Inferior parietal cortex (tissue), 1 donor: ENCODE measurements at regions not wholly inside any gene's neighbourhood (a gene's known extent, or its start where the extent isn't known, plus 50 kb on each side); places are given as distances from the start of the nearest gene placed in this dataset.

Experiments used
- DNase-seq: peaks from one replicate; pipeline ENCODE4 v3.0.0-alpha.2; 2016; ENCODE audit errors: extremely low spot score

DNA sequence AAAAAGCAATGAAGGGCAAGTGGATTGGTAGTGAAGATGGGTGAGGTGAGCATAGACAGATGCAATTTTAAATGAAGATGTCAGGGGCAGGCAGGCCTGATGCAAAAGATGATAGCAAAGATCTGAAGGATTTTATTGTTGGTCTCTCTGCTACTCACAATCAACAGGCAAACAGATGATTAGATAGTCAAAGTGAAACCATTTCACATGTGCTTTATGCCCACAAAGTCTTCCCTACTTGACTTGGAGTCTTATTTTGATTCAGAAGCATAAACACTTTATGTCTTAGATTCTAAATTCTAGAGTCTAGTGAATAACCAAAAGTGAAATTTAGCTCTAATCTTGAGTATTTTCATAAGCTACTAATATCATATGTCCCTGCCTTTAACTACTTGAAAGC, 153.8 kb upstream of the HNRNPA3 start:
- DNase-seq = no peak

DNA sequence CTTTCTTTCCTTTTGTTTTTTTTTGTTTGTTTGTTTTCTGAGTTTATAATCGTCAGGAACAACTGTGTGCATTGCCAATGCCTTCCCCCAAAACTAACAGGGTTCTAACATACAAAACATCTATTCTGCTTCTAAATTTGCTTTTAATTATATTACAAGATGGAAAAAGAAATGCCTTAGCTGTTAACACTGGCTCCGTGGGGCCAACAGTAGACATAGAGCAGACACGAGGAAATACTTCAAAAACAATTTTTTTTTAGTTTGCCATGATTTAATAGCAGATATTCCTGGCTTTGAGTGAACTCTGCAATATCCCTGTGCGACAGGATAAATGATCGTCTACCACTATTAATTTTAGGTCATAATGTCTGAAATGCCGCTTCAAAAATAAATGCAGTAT, 153.3 kb upstream of the HNRNPA3 start:
- DNase-seq = no peak

DNA sequence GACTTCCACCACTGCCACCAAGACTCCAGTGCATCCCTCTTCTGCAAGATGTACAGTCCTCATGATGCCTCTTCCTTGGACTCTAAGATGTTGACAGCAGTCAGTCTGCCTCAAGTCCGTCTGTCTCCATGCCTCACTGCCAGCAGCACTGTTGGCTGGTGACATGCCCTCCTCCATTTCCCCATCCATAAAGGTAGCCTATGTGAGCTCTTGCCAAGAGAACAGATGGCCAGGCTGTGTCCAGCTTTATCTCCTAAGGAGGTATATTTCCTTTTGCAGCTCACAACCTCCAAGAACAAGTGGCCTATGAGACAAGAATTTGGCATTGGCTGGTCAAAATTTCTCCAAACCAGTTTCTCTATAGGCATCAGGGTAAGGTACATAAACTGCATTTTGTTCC, 149.3 kb upstream of the HNRNPA3 start:
- DNase-seq = no peak

DNA sequence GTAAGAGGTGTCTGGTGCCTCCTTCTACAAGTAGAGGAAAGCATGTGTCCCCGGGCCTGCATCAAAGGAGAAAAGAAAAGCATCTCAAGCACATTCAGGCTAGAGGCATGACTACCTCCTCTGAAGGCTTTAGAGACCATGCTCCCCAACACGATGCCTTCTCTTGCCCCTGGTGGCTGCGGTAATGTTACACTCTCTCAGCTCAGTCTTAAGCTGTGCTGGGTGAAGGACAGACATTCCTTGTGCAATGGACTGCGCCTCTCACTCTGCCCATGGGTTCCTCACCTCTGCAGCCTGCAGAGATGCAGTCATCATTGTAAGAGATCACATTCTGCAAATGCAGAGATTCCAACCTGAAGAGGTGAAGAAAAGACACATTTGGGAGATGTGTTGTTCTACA, 148.2 kb upstream of the HNRNPA3 start:
- no peak for DNase-seq

DNA sequence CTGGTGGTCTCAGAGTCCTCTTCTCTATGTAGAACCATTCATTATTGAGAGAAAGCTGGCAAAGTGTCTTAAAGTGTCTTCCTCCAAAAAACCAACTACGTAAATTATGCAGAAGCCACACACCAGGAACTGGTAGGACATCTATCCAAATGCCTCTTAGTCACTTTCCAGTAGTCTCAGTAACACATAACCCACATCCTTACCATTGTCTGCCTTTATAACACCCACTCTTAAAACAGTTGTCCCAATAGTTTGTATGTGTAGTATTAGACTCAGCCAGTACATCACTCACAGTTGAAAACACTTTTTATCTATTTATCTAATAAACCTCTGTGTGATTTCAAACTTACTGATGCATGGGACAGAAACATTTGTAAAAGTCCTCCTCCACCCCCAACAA, 143.6 kb upstream of the HNRNPA3 start:
- DNase-seq = no peak

DNA sequence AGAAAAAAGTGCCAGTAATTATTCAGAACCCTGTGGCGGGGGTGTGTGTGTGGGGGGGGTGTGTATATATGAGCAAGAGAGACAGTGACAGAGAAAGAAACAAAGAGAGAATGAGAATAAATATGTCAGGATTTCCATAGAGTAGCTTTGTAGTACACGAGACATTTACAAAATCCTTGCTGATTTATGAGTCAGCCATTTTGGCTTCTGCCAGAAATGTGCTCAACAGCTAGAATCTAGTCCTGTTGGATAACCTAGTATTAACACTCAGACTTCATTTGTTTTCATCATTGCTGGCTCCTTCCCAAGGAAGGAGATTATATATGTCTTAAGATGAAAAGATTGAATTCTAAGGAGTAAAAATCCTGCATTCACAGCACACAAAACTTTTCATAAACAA, 140.5 kb upstream of the HNRNPA3 start:
- no peak for DNase-seq

DNA sequence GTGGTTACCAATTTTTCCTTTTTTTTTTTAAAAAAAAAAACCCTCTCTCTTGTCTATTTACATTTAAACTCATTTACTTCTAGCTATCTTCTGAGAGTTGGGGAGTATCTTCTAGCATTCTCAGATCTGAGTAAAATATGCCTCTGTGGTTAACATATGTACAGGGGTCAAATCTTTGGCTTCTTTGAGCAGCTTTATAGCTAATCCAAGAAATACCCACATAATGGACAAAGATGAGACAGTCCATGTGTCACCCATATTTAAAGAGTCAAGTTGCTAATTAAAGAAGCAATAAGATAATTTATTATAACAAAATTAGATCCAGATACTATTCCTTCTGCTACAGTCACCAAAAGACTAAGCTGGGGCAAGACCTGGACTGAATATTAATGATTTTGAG, 139.0 kb upstream of the HNRNPA3 start:
- DNase-seq = no peak

DNA sequence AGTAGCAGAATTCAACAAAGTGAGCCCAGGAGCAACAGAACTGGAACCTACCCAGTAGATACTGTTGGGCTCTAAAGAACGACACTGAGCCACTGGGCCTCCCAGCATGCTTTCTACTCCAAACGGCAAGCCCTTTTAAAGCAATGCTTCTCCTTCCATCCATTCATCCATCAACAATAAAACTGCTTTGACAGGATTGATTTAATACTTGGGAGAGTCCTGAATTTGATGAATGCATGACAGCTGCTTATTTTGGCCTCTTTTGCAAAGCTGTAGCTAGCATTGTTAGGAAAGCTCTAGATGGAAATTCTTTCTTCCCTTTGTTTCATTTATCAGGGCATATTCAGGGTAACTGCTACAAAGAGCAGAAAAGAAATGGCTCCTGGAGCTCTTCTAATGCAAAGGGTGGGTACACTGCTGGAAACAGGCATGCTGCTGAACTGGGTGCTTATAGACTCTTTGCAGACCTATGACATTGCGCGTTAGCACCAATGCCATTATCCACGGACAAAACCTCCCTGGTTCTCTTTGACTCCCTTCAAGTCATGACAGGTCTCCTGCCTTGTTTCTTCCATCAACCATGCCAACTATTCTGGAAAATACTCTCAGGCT, 138.4 kb upstream of the HNRNPA3 start:
- no peak for DNase-seq

DNA sequence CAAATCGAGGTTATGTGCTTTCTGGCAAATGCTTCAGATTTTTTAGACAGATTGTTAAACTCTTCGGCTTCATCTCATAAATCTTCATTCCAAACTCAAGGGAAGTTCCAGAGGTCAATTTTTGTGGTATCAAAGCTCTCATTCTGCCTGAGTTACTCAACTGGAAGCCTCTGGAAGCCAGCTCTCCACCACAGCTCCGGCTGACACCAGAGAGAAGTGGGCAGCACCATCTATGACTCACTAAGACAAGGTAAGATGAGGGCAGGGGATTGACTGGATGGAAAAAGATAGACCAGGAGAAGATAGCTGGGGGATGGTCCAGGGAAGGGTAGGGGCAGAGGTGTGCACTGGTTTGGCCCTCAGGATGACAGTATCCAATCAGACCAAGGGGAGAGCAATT, 137.3 kb upstream of the HNRNPA3 start:
- DNase-seq = no peak

DNA sequence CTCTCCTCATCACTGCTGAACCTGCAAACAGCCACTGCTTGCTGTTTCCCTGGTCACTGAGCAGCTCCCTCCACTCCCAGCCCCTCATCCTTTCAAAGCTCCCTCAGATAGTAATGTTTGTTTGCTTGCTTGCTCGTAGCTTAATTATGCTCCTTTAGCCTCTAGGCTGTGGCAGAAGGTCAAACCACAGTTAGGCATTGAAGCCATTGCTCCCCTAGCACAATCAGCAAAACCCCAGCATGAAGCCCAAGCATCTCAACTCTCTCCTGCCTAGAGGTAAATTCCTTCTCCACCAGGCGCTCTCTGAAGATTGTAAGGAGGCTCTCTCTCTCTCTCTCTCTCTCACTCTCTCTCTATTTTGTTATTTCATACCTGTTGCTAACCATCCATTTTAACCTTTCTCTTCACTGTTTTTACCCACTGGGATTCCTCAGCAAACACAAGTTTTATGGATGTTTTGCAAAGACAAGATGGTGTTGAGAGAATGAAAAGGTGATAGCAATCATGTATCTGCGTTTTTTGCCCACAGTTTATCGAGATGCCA, 135.9 kb upstream of the HNRNPA3 start:
- no peak for DNase-seq

DNA sequence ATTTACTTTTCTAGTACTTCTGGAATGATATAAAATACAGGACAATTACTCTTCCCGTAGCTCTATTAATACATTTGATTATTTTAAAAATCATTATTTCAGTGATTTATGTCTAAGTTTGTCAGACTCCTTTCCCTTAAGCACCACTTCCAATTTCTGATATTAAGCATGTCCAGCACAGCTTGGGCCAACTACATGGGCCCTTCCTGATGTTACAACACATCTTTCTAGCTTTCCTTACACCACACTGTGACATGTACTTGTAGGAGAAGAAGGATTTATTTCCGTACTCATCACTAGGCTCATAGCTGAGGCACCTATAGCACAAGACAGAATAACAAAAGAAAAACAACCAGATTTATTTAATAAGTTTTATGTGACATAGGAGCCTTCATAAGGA, 134.8 kb upstream of the HNRNPA3 start:
- no peak for DNase-seq

DNA sequence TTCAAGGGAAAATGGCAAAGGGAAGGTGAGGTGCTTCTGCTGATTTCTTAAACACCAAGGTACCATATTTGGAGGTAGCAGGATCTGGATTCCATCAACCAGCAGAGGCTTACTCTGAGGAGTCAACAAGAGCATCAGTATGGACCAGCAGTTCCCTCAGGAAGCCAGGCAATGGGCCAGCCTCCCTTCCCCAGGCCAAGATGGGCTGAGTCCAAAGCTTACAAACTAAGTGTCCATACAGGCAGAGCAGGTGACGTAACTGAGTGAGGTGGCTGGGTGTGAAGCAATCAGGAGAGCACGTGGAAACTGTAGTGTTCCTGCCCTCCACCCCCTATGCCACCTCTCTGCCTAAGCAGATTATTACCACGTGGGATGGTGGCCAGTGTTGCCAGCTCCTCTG, 134.2 kb upstream of the HNRNPA3 start:
- DNase-seq = no peak

DNA sequence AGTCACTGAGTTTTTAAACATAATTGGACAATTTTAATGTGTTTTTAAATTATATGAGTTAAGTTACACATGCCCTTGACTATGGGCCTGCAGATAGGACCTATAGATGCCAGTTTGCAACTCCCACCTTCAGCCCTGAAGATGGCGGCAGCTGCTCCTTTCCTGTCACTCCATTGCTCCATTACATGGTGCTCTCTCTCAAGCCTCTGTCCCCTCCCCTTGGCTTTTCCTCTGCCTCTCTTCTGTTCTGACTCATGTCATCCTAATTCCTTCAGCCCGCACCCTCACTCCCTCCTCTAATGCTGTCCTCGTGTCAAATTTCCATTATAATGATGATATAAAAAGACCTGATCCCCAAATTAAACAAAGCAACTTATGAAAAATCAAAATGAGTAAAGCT, 133.7 kb upstream of the HNRNPA3 start:
- DNase-seq = no peak

DNA sequence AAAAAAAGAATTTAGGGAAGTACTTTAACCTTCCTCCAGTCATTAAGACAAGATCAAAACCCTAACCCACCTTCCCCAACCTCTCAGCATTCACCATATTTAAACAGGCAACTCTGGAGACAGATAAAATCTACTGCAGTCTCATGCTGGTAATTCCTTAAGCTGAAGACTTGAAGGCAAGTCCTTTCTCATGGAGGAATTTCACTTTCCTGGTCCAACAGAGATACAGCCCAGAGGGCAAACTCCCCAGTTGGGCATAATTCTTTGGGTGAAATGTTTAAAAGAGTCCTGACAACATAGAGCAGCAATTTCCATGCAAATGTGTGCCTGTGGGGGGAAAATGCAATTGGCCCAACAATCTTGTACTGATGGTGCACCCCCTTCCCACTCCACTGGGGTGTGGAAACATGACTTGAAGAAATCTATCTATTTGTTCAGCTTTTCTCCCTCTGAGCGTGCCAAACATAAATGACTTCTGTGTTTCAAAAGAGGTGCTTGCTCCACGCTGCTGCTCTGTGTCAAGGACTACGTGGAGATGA, 131.8 kb upstream of the HNRNPA3 start:
- no peak for DNase-seq

DNA sequence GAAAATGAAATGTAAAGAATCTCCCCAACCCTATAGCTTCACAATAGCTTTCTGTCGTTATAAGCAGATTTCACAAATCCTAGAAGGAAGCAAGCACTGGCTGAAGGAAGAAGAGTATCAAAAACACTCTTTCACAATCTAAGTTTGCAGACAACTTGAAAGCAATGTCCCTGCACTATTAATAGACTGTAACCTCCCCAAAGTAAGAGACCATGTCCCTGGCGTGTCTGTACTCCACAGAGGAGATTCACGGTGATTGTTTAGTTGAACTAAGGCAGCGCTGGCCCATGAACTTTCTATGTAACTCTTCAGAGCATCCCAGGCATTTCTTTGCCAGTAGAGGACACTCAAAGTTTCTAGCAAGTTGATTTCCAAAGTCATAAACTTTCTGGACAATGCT, 128.0 kb upstream of the HNRNPA3 start:
- no peak for DNase-seq

DNA sequence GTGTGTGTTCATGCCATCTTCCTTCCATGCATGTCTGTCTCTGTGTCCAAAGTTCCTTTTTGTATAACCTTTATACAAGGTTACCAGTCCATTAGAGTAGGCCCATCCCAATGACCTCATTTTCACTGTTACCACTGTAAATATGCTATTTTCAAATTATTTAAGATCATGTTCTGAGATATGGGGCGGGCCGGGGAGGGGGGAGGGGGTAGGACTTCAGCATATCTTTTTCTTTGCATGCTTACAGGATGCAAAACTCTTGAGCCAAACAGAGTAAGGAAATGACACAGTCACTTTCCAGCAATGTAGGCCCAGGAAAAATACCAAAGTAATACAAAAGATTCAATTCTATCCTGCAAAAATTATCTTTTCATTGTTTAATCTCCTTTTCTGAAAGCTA, 124.1 kb upstream of the HNRNPA3 start:
- DNase-seq = no peak

DNA sequence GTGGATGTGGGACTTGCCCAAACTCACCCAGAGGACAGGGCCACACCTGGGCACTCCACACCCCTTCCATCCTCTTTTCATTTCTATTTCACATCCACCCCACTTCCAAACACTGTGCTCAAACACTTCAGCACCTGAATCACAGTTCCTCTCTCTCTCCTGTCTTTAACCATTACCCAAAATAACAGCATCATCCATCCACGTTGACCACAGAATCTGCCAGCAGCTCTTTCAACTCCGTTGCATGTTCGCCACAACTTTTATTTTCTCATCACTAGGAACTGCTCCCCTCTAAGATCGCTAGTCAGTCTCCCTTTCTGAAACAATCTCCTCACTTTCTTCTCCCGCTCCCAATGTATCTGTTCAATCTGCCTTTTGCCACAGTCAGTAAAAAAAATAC, 121.6 kb upstream of the HNRNPA3 start:
- DNase-seq = no peak

DNA sequence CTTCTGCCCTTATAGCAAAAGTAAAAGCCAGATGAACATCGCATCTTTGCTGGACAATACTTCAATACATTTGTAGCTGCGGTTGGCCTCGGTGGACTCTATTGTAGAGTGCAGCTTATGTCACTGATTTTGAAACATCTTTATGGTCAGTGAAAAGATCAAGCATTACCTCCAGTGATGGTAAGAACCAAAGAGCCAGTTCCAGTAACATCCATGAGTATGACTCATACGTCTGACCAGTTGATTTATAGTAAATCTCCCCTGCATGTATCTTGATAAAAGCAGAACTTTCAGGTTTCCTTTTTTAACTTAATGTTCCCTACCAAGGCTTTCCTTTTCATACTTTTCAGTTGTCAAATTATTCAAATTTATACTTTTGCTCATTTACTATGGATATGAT, 119.2 kb upstream of the HNRNPA3 start:
- no peak for DNase-seq

DNA sequence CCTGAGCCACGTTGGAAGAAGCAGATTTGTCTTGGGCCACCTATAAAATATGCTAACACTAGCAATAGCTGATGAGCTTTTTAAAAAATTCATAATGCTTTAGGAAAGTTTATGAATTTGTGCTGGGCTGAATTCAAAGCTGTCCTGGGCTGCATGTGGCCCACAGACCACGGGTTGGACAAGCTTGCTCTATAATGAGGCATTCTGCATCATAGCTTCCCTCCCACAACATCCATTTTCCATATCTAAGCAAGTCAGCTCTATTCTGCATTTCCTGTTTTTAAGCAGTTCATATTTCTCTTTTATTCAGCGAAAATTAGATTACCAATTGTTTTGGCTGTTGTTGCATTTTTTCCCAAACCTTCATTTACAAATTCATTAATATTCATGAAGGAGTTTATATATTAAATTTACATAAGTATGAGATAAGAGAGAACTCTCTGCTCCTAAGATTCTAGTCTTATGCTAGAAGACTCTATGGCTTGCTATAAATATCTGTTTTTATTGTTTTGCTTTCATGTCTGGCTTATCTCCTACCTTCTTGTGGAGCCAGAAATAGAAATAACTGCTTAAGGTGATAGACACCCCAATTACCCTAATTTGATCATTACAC, 114.5 kb upstream of the HNRNPA3 start:
- no peak for DNase-seq

DNA sequence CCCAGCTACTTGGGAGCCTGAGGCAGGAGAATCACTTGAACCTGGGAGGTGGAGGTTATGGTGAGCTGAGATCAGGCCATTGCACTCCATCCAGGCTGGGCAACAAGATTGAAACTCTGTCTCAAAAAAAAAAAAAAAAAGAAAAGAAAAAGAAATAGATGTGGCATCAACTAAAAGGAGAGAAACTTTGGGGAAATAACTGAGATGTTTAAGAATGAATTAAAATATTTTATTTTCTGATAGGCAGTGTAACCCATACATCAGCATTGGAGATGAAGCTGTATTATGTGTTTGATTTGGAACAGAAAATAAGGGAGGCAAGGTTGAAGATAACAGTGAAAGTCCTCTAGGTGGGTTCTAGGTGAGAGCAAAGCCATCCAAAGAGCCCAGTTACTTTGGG, 110.7 kb upstream of the HNRNPA3 start:
- DNase-seq = no peak

DNA sequence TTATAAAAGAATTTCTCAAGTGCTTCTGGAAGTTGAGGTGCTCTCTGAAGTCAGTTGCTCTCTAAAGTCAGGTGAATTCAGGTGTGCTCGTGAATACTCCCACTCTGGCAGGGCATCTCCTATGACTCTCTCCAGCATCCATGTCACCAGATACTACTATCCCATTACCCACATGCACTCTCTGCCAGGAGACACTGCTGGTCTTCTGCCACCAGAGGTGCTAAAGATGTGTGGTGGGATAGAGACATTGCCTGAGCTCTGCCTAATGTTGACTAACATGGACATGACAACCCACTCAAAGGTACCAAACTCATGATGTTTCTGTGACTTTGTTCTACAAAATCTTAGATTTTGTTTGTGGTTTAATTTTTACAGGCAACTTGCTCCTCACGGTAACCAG, 106.4 kb upstream of the HNRNPA3 start:
- DNase-seq = no peak

DNA sequence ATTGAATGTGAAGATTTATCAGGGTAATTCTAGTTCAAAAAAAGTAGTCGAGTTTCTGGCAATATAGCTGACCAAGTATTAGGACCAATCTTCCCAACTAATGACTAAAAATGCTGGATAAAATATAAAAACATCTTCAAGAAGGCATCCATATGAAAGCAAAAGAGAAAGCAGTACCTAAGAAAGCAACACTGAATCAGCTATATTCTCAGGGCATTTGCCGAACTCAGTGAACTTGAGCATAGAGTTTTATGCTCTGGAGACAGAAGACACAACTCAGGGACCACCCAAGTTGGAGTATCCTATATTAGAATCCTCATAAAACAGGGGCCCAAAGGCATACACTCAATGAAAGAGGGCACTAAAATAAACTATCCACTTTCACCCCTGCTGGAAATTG, 103.7 kb upstream of the HNRNPA3 start:
- DNase-seq = no peak

DNA sequence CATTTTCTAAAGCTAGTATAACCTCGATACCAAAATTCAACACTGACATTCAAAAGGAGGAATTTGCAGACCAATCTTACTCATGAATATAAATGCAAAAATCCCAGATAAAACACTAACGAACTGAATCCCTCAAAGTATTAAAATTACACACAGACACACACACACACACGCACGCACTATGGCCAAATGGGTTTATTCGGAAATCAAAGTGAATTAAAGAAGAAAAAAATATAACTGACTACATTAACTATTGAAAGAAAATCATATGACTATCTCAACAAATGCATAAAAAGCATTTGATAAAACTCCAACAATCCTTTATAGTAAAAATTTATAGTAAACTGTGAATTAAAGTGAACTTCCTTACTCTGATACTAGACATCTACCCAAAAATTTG, 97.9 kb upstream of the HNRNPA3 start:
- DNase-seq = no peak

DNA sequence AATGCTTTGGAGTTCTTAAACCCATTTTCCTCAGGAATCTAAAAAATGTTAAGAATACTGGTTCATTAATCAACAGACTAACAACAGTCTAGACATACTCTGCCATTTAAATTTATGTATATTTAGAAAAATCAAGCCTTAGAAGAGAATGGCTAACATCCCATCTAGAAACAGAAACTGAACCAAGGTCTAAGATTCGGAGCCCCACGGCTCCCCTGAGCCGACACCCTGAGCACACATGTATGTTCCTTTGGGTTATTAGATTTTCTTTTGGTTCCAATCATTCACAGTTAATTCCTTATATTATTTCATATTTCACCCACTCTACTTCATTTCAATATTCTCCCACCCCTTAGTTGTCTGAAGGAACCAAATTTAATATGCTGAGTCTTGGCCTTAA, 94.8 kb upstream of the HNRNPA3 start:
- DNase-seq = no peak
